ENCODE measurements at regions not wholly inside any gene's neighbourhood (a gene's known extent, or its start where the extent isn't known, plus 50 kb on each side); places are given as distances from the start of the nearest gene placed in this dataset.
"Not testable (repeated sequence)": the region's sequence is repeated elsewhere in the genome, so short reads cannot be mapped to it uniquely, and the experiment has no call there.

- DNase-seq (ENCODE audit: low read depth), result no peak
These were observed 92.6 kb downstream of the KIF26A start for GRCh38 chr14:104230946-104231345.

- DNase-seq (ENCODE audit: low read depth), result no peak
These were observed 93.7 kb downstream of the KIF26A start for GRCh38 chr14:104232070-104232484.

- DNase-seq (ENCODE audit: low read depth), result not testable (repeated sequence)
These were observed 95.8 kb downstream of the KIF26A start for GRCh38 chr14:104234007-104234786.

GRCh38 chr14:104235686-104236085 is 97.3 kb downstream of the KIF26A start:
- DNase-seq (ENCODE audit: low read depth), result no peak

GRCh38 chr14:104237651-104238423 is 99.5 kb downstream of the KIF26A start:
- no peak for DNase-seq (ENCODE audit: low read depth)

- no peak for DNase-seq (ENCODE audit: low read depth)
These were observed 100.2 kb downstream of the KIF26A start for GRCh38 chr14:104238424-104239184.

GRCh38 chr14:104239185-104239775 is 100.9 kb downstream of the KIF26A start:
- DNase-seq (ENCODE audit: low read depth), result no peak

- no peak for DNase-seq (ENCODE audit: low read depth)
These were observed 101.5 kb downstream of the KIF26A start for GRCh38 chr14:104239861-104240301.

- DNase-seq (ENCODE audit: low read depth), result no peak
These were observed 102.2 kb downstream of the KIF26A start for GRCh38 chr14:104240434-104241157.

- DNase-seq (ENCODE audit: low read depth), result no peak
These were observed 104.8 kb downstream of the KIF26A start for GRCh38 chr14:104243200-104243599.

GRCh38 chr14:104244221-104245011 is 106.0 kb downstream of the KIF26A start:
- DNase-seq (ENCODE audit: low read depth), result no peak

- DNase-seq (ENCODE audit: low read depth), result no peak
These were observed 106.7 kb downstream of the KIF26A start for GRCh38 chr14:104245075-104245474.

GRCh38 chr14:104245723-104246122 is 107.3 kb downstream of the KIF26A start:
- DNase-seq (ENCODE audit: low read depth), result no peak

GRCh38 chr14:104246401-104247335 is 108.3 kb downstream of the KIF26A start:
- DNase-seq (ENCODE audit: low read depth), result no peak

- DNase-seq (ENCODE audit: low read depth), result no peak
These were observed 109.2 kb downstream of the KIF26A start for GRCh38 chr14:104247336-104248202.

- no peak for DNase-seq (ENCODE audit: low read depth)
These were observed 110.0 kb downstream of the KIF26A start for GRCh38 chr14:104248203-104249055.

- DNase-seq (ENCODE audit: low read depth), result no peak
These were observed 110.7 kb downstream of the KIF26A start for GRCh38 chr14:104249089-104249488.
